ENCODE measurements at regions not wholly inside any gene's neighbourhood (a gene's known extent, or its start where the extent isn't known, plus 50 kb on each side); places are given as distances from the start of the nearest gene placed in this dataset.

DNA sequence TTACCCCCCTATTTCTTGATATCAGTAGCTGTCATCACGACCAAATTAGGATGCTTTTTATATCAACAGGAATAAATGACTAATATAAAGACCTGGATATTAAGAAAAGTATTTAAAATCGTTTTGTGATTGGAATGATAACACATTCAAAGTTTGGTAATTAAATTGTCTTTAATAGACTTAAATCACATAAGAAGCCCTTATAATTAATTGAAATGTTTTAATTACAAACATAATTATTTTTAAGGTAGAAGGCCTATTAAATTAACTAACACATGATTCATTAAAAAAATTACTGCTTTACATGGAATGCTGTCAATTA, 412.4 kb downstream of the FUT8 start:
- no peak for TF ChIP-seq ESRRG (CRISPR knock-in tag; IDR thresholded peaks at IDR 0.05)
- TF ChIP-seq, protein P1, sequence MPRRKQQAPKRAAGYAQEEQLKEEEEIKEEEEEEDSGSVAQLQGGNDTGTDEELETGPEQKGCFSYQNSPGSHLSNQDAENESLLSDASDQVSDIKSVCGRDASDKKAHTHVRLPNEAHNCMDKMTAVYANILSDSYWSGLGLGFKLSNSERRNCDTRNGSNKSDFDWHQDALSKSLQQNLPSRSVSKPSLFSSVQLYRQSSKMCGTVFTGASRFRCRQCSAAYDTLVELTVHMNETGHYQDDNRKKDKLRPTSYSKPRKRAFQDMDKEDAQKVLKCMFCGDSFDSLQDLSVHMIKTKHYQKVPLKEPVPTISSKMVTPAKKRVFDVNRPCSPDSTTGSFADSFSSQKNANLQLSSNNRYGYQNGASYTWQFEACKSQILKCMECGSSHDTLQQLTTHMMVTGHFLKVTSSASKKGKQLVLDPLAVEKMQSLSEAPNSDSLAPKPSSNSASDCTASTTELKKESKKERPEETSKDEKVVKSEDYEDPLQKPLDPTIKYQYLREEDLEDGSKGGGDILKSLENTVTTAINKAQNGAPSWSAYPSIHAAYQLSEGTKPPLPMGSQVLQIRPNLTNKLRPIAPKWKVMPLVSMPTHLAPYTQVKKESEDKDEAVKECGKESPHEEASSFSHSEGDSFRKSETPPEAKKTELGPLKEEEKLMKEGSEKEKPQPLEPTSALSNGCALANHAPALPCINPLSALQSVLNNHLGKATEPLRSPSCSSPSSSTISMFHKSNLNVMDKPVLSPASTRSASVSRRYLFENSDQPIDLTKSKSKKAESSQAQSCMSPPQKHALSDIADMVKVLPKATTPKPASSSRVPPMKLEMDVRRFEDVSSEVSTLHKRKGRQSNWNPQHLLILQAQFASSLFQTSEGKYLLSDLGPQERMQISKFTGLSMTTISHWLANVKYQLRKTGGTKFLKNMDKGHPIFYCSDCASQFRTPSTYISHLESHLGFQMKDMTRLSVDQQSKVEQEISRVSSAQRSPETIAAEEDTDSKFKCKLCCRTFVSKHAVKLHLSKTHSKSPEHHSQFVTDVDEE (CRISPR knock-in tag; IDR thresholded peaks at IDR 0.05) = no peak
- ATAC-seq = no peak

DNA sequence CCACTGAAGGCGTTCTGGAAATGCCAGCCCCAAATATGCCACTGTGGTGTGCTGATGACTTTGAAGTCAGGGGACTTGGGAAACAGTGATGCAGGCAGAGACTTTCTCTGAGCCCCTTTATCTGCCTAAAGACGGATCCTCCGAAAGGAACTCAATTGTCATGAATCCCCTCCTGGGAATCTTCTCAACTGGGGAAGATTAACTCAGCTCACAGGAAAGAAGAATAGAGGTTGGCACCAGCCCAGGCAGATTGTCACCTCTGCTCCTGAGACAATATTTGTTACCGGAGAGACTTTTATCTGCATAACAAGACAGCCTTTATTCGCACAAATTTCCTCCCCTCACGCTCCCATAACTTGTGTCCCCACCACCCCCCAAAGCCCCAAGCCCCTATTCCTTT, 414.4 kb downstream of the FUT8 start:
- no peak for ATAC-seq
- TF ChIP-seq, protein P2, sequence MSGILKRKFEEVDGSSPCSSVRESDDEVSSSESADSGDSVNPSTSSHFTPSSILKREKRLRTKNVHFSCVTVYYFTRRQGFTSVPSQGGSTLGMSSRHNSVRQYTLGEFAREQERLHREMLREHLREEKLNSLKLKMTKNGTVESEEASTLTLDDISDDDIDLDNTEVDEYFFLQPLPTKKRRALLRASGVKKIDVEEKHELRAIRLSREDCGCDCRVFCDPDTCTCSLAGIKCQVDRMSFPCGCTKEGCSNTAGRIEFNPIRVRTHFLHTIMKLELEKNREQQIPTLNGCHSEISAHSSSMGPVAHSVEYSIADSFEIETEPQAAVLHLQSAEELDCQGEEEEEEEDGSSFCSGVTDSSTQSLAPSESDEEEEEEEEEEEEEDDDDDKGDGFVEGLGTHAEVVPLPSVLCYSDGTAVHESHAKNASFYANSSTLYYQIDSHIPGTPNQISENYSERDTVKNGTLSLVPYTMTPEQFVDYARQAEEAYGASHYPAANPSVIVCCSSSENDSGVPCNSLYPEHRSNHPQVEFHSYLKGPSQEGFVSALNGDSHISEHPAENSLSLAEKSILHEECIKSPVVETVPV (CRISPR knock-in tag; IDR thresholded peaks at IDR 0.05) = no peak
- TF ChIP-seq CSDC2 (CRISPR knock-in tag; IDR thresholded peaks at IDR 0.05) (no peak), ZNF565 (CRISPR knock-in tag; conservative IDR thresholded peaks at IDR 0.05; ENCODE audit: low read depth) (no peak), SNAI2 (CRISPR knock-in tag; IDR thresholded peaks at IDR 0.05) (no peak), TCF4 (CRISPR knock-in tag; IDR thresholded peaks at IDR 0.05; ENCODE audit: borderline replicate concordance) (no peak), ESRRG (CRISPR knock-in tag; IDR thresholded peaks at IDR 0.05) (no peak), ZFP30 (CRISPR knock-in tag; IDR thresholded peaks at IDR 0.05) (no peak), ZNF8 (CRISPR knock-in tag; IDR thresholded peaks at IDR 0.05) (no peak), BACH2 (CRISPR knock-in tag; IDR thresholded peaks at IDR 0.05; ENCODE audit: borderline replicate concordance) (no peak), ISL1 (CRISPR knock-in tag; IDR thresholded peaks at IDR 0.05) (no peak), OSR1 (CRISPR knock-in tag; IDR thresholded peaks at IDR 0.05) (no peak), ARNTL (CRISPR knock-in tag; IDR thresholded peaks at IDR 0.05; ENCODE audit: borderline replicate concordance, low read depth) (no peak), ZNF70 (CRISPR knock-in tag; IDR thresholded peaks at IDR 0.05) (no peak), TOX (CRISPR knock-in tag; IDR thresholded peaks at IDR 0.05; ENCODE audit: borderline replicate concordance) (no peak), RARB (CRISPR knock-in tag; IDR thresholded peaks at IDR 0.05) (no peak)
- TF ChIP-seq, protein P3, sequence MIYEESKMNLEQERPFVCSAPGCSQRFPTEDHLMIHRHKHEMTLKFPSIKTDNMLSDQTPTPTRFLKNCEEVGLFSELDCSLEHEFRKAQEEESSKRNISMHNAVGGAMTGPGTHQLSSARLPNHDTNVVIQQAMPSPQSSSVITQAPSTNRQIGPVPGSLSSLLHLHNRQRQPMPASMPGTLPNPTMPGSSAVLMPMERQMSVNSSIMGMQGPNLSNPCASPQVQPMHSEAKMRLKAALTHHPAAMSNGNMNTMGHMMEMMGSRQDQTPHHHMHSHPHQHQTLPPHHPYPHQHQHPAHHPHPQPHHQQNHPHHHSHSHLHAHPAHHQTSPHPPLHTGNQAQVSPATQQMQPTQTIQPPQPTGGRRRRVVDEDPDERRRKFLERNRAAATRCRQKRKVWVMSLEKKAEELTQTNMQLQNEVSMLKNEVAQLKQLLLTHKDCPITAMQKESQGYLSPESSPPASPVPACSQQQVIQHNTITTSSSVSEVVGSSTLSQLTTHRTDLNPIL (CRISPR knock-in tag; IDR thresholded peaks at IDR 0.05; ENCODE audit: low read depth) = no peak
- TF ChIP-seq, protein P1 (CRISPR knock-in tag; IDR thresholded peaks at IDR 0.05) = no peak
- TF ChIP-seq, protein P4, sequence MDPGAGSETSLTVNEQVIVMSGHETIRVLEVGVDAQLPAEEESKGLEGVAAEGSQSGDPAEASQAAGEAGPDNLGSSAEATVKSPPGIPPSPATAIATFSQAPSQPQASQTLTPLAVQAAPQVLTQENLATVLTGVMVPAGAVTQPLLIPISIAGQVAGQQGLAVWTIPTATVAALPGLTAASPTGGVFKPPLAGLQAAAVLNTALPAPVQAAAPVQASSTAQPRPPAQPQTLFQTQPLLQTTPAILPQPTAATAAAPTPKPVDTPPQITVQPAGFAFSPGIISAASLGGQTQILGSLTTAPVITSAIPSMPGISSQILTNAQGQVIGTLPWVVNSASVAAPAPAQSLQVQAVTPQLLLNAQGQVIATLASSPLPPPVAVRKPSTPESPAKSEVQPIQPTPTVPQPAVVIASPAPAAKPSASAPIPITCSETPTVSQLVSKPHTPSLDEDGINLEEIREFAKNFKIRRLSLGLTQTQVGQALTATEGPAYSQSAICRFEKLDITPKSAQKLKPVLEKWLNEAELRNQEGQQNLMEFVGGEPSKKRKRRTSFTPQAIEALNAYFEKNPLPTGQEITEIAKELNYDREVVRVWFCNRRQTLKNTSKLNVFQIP (CRISPR knock-in tag; IDR thresholded peaks at IDR 0.05; ENCODE audit: borderline replicate concordance, low read depth) = no peak

DNA sequence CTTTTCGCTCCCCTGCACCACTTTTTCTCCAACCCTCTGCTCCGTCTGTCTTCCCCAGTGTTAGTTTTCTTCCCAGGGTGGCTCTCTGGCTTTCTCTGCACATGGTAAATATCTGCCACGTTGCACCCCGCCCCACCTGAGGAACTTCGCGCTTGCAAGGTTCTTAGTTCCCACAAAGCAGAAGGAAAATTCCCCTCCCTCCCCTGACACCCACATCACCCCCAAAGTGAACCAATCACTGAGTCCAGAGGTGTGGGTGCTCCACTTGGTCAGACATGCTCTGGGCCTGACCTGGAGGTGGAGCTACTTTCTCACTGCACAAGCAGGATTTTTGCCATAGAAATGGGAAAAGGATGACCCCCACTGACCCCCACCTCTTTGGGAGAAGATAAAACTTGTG, 415.0 kb downstream of the FUT8 start:
- TF ChIP-seq, protein P5, sequence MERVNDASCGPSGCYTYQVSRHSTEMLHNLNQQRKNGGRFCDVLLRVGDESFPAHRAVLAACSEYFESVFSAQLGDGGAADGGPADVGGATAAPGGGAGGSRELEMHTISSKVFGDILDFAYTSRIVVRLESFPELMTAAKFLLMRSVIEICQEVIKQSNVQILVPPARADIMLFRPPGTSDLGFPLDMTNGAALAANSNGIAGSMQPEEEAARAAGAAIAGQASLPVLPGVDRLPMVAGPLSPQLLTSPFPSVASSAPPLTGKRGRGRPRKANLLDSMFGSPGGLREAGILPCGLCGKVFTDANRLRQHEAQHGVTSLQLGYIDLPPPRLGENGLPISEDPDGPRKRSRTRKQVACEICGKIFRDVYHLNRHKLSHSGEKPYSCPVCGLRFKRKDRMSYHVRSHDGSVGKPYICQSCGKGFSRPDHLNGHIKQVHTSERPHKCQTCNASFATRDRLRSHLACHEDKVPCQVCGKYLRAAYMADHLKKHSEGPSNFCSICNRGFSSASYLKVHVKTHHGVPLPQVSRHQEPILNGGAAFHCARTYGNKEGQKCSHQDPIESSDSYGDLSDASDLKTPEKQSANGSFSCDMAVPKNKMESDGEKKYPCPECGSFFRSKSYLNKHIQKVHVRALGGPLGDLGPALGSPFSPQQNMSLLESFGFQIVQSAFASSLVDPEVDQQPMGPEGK (CRISPR knock-in tag; IDR thresholded peaks at IDR 0.05; ENCODE audit: borderline replicate concordance) = no peak
- no peak for TF ChIP-seq ESRRG (CRISPR knock-in tag; IDR thresholded peaks at IDR 0.05)
- ATAC-seq = no peak

Data from SK-N-SH treated with all-trans-retinoic acid at 6 μM for 48 hours (cell line).